ENCODE measurements at regions not wholly inside any gene's neighbourhood (a gene's known extent, or its start where the extent isn't known, plus 50 kb on each side); places are given as distances from the start of the nearest gene placed in this dataset.

- no peaks in the 10 kb centered on the region for H3K36me3 ChIP-seq (ENCODE audit: control insufficient read depth in 1 of 2, insufficient read depth in 2 of 2, low read length in 2 of 2)
- no peak overlapping the region for H3K9ac ChIP-seq (ENCODE audit: low read length)
- no peak overlapping the region for H3K27ac ChIP-seq (ENCODE audit: low read depth, low read length)
- ChIA-PET CTCF (no interaction called here), POLR2A (no interaction called here), RAD21 (ENCODE audit: low non-redundant PET in 1 of 2, low total read pairs in 2 of 2, uncharacterized antibody in 2 of 2, unreplicated experiment in 2 of 2) (no interaction called here)
- no peaks in the 10 kb centered on the region for H3K4me1 ChIP-seq (ENCODE audit: control insufficient read depth in 1 of 2, insufficient read depth in 2 of 2, low read length in 2 of 2)
- intact Hi-C loops (cut with micrococcal nuclease): no loop called here
- TF ChIP-seq ZFX (IDR thresholded peaks at IDR 0.05) (no peak), POLR2AphosphoS5 (IDR thresholded peaks at IDR 0.05; ENCODE audit: low read depth, low read length) (no peak), ATF3 (IDR thresholded peaks at IDR 0.05) (no peak), CEBPB (IDR thresholded peaks at IDR 0.05; ENCODE audit: low read depth) (no peak), FOSL1 (IDR thresholded peaks at IDR 0.05; ENCODE audit: low read depth) (no peak), EZH2 (IDR thresholded peaks at IDR 0.05) (no peak), POLR2A (IDR thresholded peaks at IDR 0.05; ENCODE audit: borderline replicate concordance, extremely low read depth, insufficient read depth, insufficient read length) (no peak), CTCF (IDR thresholded peaks at IDR 0.05 in 2 of 3, conservative IDR thresholded peaks at IDR 0.05 in 1 of 3; ENCODE audit: borderline replicate concordance in 1 of 3, insufficient read depth in 1 of 3, low read depth in 2 of 3, low read length in 2 of 3) (no peak), REST (IDR thresholded peaks at IDR 0.05; ENCODE audit: low read depth) (no peak), ZBTB33 (IDR thresholded peaks at IDR 0.05; ENCODE audit: extremely low read depth, insufficient replicate concordance, low read length) (no peak), SIN3A (IDR thresholded peaks at IDR 0.05; ENCODE audit: low read depth) (no peak), CBX3 (IDR thresholded peaks at IDR 0.05; ENCODE audit: low read depth) (no peak), RAD21 (IDR thresholded peaks at IDR 0.05; ENCODE audit: low read depth) (no peak), EGR1 (IDR thresholded peaks at IDR 0.05; ENCODE audit: low read depth) (no peak), TCF7L2 (IDR thresholded peaks at IDR 0.05; ENCODE audit: borderline replicate concordance, extremely low read depth, insufficient read depth, insufficient read length) (no peak), EZH2phosphoT487 (IDR thresholded peaks at IDR 0.05; ENCODE audit: borderline replicate concordance) (no peak), MAX (IDR thresholded peaks at IDR 0.05) (no peak), ZNF274 (IDR thresholded peaks at IDR 0.05; ENCODE audit: low read depth, low read length) (no peak)
- no peaks in the 10 kb centered on the region for H3K9me2 ChIP-seq (ENCODE audit: insufficient read depth)
- no peak overlapping the region for H3K4me3 ChIP-seq (replicated peaks in 1 of 2; ENCODE audit: low read depth in 1 of 2, low read length in 2 of 2)
- peaks cover 9% of the 10 kb centered on the region; the same call in 1 of the 2 replicates for H3K27me3 ChIP-seq (ENCODE audit: insufficient read depth, low read length)
- H3K79me2 ChIP-seq (ENCODE audit: insufficient read depth, low read length): no peaks in the 10 kb centered on the region
- DNase-seq (ENCODE audit: low read depth, low spot score) (no peak), ATAC-seq (no peak)
- no peak overlapping the region for H2AFZ ChIP-seq (ENCODE audit: low read depth, low read length, poor library complexity, severe bottlenecking)
- H3K9me3 ChIP-seq (ENCODE audit: control insufficient read depth in 1 of 2, insufficient read depth in 1 of 2, low read depth in 1 of 2, low read length in 2 of 2): no peaks in the 10 kb centered on the region
- H3K4me2 ChIP-seq (ENCODE audit: low read length): no peak overlapping the region
- BruUV-seq (replicated peaks): no TSS peak
- H4K20me1 ChIP-seq (ENCODE audit: insufficient read depth): no peaks in the 10 kb centered on the region
Observed at GRCh38 chr22:48887394-48888332, 940.0 kb downstream of the BRD1 start.
